ENCODE measurements at regions not wholly inside any gene's neighbourhood (a gene's known extent, or its start where the extent isn't known, plus 50 kb on each side); places are given as distances from the start of the nearest gene placed in this dataset.

DNA sequence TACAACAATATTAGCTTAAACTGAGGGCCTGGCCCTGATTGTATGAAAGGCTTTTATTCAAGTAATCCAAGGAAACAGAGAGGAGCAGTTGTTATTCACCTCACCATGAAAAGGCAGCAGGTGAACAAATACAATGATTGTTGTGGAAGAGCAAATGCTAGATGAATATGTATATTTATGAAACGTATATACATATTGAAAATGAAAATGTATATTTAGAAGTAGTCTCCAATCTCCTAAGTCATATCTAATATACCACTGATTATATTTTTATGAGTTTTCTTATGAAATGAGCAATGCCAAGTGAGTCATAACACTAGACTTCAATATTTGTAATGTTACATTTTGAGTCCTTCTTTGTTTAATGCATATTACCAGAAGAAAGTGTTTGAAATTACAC, 116.2 kb upstream of the KCNMB2 start:
- Histone ChIP-seq H3K4me3 (ENCODE audit: low read length) (no peak overlapping the region), H3K27me3 (ENCODE audit: insufficient read depth, low read depth, low read length) (no peaks in the 10 kb centered on the region), H4K20me1 (ENCODE audit: insufficient read depth) (no peaks in the 10 kb centered on the region), H3K9ac (ENCODE audit: low read length) (no peak overlapping the region), H2AFZ (ENCODE audit: low read depth, low read length) (no peak overlapping the region), H3K4me2 (ENCODE audit: low read length) (no peak overlapping the region), H3K9me2 (ENCODE audit: insufficient read depth, low read length) (no peaks in the 10 kb centered on the region), H3K9me3 (ENCODE audit: low read length) (no peaks in the 10 kb centered on the region), H3K79me2 (replicated peaks; ENCODE audit: insufficient read depth, low read length) (no peaks in the 10 kb centered on the region), H3K27ac (ENCODE audit: low read length) (no peak overlapping the region), H3F3A (ENCODE audit: insufficient read depth, low read length, poor library complexity, severe bottlenecking) (no peaks in the 10 kb centered on the region), H3K36me3 (ENCODE audit: insufficient read depth, low read length) (no peaks in the 10 kb centered on the region)
- TF ChIP-seq, protein P1, sequence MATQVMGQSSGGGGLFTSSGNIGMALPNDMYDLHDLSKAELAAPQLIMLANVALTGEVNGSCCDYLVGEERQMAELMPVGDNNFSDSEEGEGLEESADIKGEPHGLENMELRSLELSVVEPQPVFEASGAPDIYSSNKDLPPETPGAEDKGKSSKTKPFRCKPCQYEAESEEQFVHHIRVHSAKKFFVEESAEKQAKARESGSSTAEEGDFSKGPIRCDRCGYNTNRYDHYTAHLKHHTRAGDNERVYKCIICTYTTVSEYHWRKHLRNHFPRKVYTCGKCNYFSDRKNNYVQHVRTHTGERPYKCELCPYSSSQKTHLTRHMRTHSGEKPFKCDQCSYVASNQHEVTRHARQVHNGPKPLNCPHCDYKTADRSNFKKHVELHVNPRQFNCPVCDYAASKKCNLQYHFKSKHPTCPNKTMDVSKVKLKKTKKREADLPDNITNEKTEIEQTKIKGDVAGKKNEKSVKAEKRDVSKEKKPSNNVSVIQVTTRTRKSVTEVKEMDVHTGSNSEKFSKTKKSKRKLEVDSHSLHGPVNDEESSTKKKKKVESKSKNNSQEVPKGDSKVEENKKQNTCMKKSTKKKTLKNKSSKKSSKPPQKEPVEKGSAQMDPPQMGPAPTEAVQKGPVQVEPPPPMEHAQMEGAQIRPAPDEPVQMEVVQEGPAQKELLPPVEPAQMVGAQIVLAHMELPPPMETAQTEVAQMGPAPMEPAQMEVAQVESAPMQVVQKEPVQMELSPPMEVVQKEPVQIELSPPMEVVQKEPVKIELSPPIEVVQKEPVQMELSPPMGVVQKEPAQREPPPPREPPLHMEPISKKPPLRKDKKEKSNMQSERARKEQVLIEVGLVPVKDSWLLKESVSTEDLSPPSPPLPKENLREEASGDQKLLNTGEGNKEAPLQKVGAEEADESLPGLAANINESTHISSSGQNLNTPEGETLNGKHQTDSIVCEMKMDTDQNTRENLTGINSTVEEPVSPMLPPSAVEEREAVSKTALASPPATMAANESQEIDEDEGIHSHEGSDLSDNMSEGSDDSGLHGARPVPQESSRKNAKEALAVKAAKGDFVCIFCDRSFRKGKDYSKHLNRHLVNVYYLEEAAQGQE (IDR thresholded peaks at IDR 0.05; ENCODE audit: borderline replicate concordance) = no peak
- TF ChIP-seq RAD21 (conservative IDR thresholded peaks at IDR 0.05) = no peak
- TF ChIP-seq EP300 (conservative IDR thresholded peaks at IDR 0.05; ENCODE audit: poor library complexity, severe bottlenecking) = no peak
- TF ChIP-seq TAF1 (IDR thresholded peaks at IDR 0.05; ENCODE audit: low read depth) = no peak
- TF ChIP-seq, protein P2, sequence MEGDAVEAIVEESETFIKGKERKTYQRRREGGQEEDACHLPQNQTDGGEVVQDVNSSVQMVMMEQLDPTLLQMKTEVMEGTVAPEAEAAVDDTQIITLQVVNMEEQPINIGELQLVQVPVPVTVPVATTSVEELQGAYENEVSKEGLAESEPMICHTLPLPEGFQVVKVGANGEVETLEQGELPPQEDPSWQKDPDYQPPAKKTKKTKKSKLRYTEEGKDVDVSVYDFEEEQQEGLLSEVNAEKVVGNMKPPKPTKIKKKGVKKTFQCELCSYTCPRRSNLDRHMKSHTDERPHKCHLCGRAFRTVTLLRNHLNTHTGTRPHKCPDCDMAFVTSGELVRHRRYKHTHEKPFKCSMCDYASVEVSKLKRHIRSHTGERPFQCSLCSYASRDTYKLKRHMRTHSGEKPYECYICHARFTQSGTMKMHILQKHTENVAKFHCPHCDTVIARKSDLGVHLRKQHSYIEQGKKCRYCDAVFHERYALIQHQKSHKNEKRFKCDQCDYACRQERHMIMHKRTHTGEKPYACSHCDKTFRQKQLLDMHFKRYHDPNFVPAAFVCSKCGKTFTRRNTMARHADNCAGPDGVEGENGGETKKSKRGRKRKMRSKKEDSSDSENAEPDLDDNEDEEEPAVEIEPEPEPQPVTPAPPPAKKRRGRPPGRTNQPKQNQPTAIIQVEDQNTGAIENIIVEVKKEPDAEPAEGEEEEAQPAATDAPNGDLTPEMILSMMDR (IDR thresholded peaks at IDR 0.05; ENCODE audit: poor library complexity, severe bottlenecking) = no peak
- TF ChIP-seq POLR2AphosphoS5 (IDR thresholded peaks at IDR 0.05) = no peak
- TF ChIP-seq SMC3 (conservative IDR thresholded peaks at IDR 0.05; ENCODE audit: poor library complexity) = no peak
- no peak for TF ChIP-seq MXI1 (conservative IDR thresholded peaks at IDR 0.05; ENCODE audit: poor library complexity, severe bottlenecking)
- TF ChIP-seq EZH2 (IDR thresholded peaks at IDR 0.05; ENCODE audit: borderline replicate concordance, insufficient read depth, low read length, poor library complexity, severe bottlenecking) = no peak

DNA sequence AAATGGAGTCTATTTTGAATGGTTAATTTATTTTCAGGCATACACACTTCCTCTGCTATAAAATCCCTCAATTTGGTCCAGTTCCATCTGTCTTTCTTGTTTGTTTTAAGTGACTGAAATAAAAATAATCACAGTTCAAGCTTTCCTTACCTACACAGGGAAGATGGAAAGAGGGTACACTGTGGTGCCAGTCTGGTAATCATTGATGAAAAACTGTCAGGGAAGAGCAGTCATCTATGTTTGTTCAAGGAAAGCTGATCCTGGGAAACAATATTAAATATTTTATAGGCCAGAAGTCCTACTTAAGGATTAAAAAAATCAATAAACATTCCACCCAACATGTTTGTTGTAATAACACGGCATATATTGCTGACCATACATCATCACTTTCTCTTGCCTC, 115.2 kb upstream of the KCNMB2 start:
- no peaks in the 10 kb centered on the region for H3K79me2 ChIP-seq (replicated peaks; ENCODE audit: insufficient read depth, low read length)
- H3K36me3 ChIP-seq (ENCODE audit: insufficient read depth, low read length) = no peaks in the 10 kb centered on the region
- no peak overlapping the region for H2AFZ ChIP-seq (ENCODE audit: low read depth, low read length)
- H3K4me3 ChIP-seq (ENCODE audit: low read length) = no peak overlapping the region
- no peak overlapping the region for H3K4me2 ChIP-seq (ENCODE audit: low read length)
- no peak for TF ChIP-seq RAD21 (conservative IDR thresholded peaks at IDR 0.05)
- no peak for TF ChIP-seq MXI1 (conservative IDR thresholded peaks at IDR 0.05; ENCODE audit: poor library complexity, severe bottlenecking)
- TF ChIP-seq, protein P2 (IDR thresholded peaks at IDR 0.05; ENCODE audit: poor library complexity, severe bottlenecking) = no peak
- no peak for TF ChIP-seq EZH2 (IDR thresholded peaks at IDR 0.05; ENCODE audit: borderline replicate concordance, insufficient read depth, low read length, poor library complexity, severe bottlenecking)
- no peak for TF ChIP-seq EP300 (conservative IDR thresholded peaks at IDR 0.05; ENCODE audit: poor library complexity, severe bottlenecking)
- TF ChIP-seq SMC3 (conservative IDR thresholded peaks at IDR 0.05; ENCODE audit: poor library complexity) = no peak
- TF ChIP-seq, protein P1 (IDR thresholded peaks at IDR 0.05; ENCODE audit: borderline replicate concordance) = no peak
- TF ChIP-seq TAF1 (IDR thresholded peaks at IDR 0.05; ENCODE audit: low read depth) = no peak
- TF ChIP-seq POLR2AphosphoS5 (IDR thresholded peaks at IDR 0.05) = no peak
- no peaks in the 10 kb centered on the region for H4K20me1 ChIP-seq (ENCODE audit: insufficient read depth)
- H3K9me3 ChIP-seq (ENCODE audit: low read length) = no peaks in the 10 kb centered on the region
- no peaks in the 10 kb centered on the region for H3F3A ChIP-seq (ENCODE audit: insufficient read depth, low read length, poor library complexity, severe bottlenecking)
- no peaks in the 10 kb centered on the region for H3K27me3 ChIP-seq (ENCODE audit: insufficient read depth, low read depth, low read length)
- no peak overlapping the region for H3K27ac ChIP-seq (ENCODE audit: low read length)
- H3K9ac ChIP-seq (ENCODE audit: low read length) = no peak overlapping the region
- no peaks in the 10 kb centered on the region for H3K9me2 ChIP-seq (ENCODE audit: insufficient read depth, low read length)

Measured in neural cell (in vitro differentiated cells).